Aorta (tissue), 5 donors: ENCODE measurements at regions not wholly inside any gene's neighbourhood (a gene's known extent, or its start where the extent isn't known, plus 50 kb on each side); places are given as distances from the start of the nearest gene placed in this dataset.

ENCODE experiments used
- ATAC-seq: fragments of 200-7000 bp; cut with Tn5 transposase; one replicate; pipeline ENCODE4 v1.9.1; 2022; ENCODE audit warnings: moderate library complexity; ENCODE audit not compliant: low FRiP score
- DNase-seq, 2 donors: peaks; one replicate each; pipeline ENCODE4 v3.0.0-alpha.2; 2020
- H3K27ac ChIP-seq, 2 donors: one replicate each; pipeline ENCODE4 v1.5.1; 2013; ENCODE audit warnings: low read length in 2 of 2, mild to moderate bottlenecking in 2 of 2, moderate library complexity in 2 of 2, control low read depth in 1 of 2, inconsistent platforms in 1 of 2, low read depth in 1 of 2
- H3K27me3 ChIP-seq, 2 donors: one replicate each; pipeline ENCODE4 v1.6.1; 2013; ENCODE audit warnings: control low read depth in 1 of 2, low read length in 1 of 2, mild to moderate bottlenecking in 1 of 2, moderate library complexity in 1 of 2; ENCODE audit not compliant: insufficient read depth in 2 of 2, control insufficient read depth in 1 of 2
- H3K36me3 ChIP-seq, 2 donors: one replicate each; pipeline ENCODE4 v1.6.1; 2013; ENCODE audit warnings: control low read depth in 1 of 2, low read length in 1 of 2, mild to moderate bottlenecking in 1 of 2; ENCODE audit not compliant: insufficient read depth in 2 of 2, control insufficient read depth in 1 of 2
- H3K4me1 ChIP-seq, 2 donors: one replicate each; pipeline ENCODE4 v1.6.1; 2013; ENCODE audit warnings: low read length in 2 of 2, control low read depth in 1 of 2, mild to moderate bottlenecking in 1 of 2, moderate library complexity in 1 of 2; ENCODE audit not compliant: insufficient read depth in 2 of 2, control insufficient read depth in 1 of 2
- H3K4me3 ChIP-seq, 2 donors: one replicate each; pipeline ENCODE4 v1.5.1; 2013; ENCODE audit warnings: low read length in 2 of 2, control low read depth in 1 of 2, mild to moderate bottlenecking in 1 of 2
- H3K9me3 ChIP-seq: one replicate; pipeline ENCODE4 v1.6.1; 2013; ENCODE audit warnings: mild to moderate bottlenecking, low read length; ENCODE audit not compliant: control insufficient read depth
- WGBS, 2 donors: extraction: QIAGEN DNeasy Blood & Tissue Kit; methylation state at CpG; one replicate each; pipeline ENCODE4 v1.1.7; 2013; 5-methylcytosine and 5-hydroxymethylcytosine counted together
- intact Hi-C, 2 donors: fragments of 100-400 bp; cut with DNase I; formaldehyde crosslinking; loops; one replicate each; pipeline versions ENCODE4 v1.14.2 to v1.15.0; 2022
- donor health status: healthy with polysubstance abuse.
- donor health status: Bipolar disorder and iron deficiency.
- donor health status: DM: no; HTN: no; CAD: no.
- donor health status: DM: no; HTN: no; CAD: no.
- donor health status: DM: yes; HTN: yes; CAD: no.

DNA sequence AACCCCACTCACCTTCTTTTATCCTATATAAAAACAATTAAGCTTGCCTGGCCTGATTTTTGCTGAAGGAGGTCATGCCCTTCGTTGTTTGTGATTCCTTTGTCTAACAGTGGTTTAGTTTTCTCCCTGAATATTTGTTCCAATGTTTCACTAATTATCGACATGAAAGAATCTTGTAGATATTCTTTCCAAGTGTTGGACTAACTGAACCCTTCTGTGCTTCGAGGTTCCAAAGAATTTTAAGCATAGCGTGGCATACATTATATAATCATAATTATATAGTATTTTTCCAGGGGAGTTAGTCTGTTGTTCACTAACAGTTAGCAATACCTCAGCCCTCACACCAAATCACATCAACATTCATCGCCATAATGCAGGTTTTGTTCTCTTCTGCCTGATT is 418.9 kb upstream of the ADGRL2 start:
- Histone ChIP-seq H3K27me3 (no peaks in the 10 kb centered on the region), H3K4me3 (no peak overlapping the region), H3K9me3 (no peaks in the 10 kb centered on the region), H3K36me3 (no peaks in the 10 kb centered on the region), H3K27ac (no peak overlapping the region), H3K4me1 (no peaks in the 10 kb centered on the region)
- no peak for DNase-seq
- intact Hi-C loops, result no loop called here
- WGBS, 2 donors, result 93% methylated on average over 5 of the region's 5 CpGs
- no peak for ATAC-seq

DNA sequence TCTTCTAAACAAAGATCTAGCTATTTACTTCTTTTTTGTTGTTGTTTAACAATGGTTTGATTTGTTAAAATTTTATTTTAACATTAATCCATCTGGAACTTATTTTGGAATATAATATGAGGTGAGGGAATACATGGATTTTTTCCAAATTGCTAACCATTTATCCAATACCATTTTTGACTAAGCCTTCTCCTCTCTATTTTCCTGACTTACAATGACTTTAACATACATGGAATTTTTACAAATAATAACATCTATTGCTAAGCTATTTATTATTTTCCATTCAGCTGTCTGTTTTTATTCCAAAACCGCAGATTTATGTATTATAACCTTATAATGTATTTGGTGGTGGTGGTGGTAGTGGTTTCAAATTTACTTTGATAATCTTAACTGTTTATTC is 420.3 kb upstream of the ADGRL2 start:
- no peak for ATAC-seq
- WGBS, 2 donors, result 97 to 100% methylated on average over 1 of the region's 1 CpG
- H3K36me3 ChIP-seq, result no peaks in the 10 kb centered on the region

DNA sequence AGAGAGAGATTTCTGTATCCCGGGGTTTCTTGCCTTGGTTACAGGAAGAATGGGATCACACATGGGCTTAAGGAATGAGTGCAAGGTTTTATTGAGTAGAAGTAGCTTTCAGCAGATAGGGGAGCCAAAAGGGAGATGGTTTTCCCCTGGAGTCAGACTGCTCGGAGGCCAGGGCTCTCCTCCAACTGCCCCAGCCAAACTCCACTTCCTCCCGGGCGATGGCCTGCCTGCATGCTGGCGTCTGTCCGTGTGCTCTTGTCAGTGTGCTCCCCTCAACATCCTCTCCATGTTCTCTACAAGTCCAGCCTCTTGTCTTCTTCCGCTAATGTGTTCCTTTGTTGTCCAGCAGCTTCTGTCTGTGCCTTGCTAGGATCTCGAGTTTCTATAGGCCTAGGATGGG is 421.3 kb upstream of the ADGRL2 start:
- no peaks in the 10 kb centered on the region for H3K36me3 ChIP-seq
- intact Hi-C loops, result no loop called here
- no peak for ATAC-seq
- DNase-seq, result no peak
- 65 to 70% methylated on average over 8 of the region's 8 CpGs for WGBS, 2 donors
- no peaks in the 10 kb centered on the region for H3K27me3 ChIP-seq
- no peak overlapping the region for H3K27ac ChIP-seq
- H3K4me1 ChIP-seq, result peaks cover 0 to 3% of the 10 kb centered on the region in 2 donors
- H3K9me3 ChIP-seq, result no peaks in the 10 kb centered on the region
- H3K4me3 ChIP-seq, result no peak overlapping the region

More for the DNA sequence above, 420.3 kb upstream of the ADGRL2 start:
- Histone ChIP-seq H3K27me3 (no peaks in the 10 kb centered on the region), H3K4me3 (no peak overlapping the region), H3K4me1 (peaks cover 0 to 3% of the 10 kb centered on the region in 2 donors), H3K9me3 (no peaks in the 10 kb centered on the region), H3K27ac (no peak overlapping the region)
- intact Hi-C loops, result no loop called here
- DNase-seq, result no peak

DNA sequence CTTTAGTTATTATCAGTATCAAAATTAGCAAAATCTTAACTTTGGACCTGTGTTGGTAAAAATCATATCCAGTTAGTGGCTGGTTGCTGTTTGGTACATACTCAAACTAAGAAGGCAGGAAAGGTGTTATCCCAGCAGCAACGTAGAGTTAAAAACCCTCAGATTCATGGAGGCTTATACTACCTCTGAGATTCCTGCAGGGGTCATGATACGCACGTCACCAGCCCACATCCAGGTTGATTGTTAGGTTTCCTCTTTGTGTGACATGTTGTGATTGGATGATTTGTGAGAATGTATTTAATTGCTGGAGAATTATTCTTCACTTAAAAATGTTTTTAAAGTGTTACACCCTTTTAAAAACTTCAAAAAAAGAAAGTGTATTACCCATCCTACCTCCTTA is 423.3 kb upstream of the ADGRL2 start:
- Histone ChIP-seq H3K27ac (no peak overlapping the region), H3K4me3 (no peak overlapping the region), H3K27me3 (no peaks in the 10 kb centered on the region), H3K36me3 (no peaks in the 10 kb centered on the region), H3K4me1 (peaks cover 0 to 3% of the 10 kb centered on the region in 2 donors), H3K9me3 (no peaks in the 10 kb centered on the region)
- intact Hi-C loops, result no loop called here
- ATAC-seq, result no peak
- DNase-seq, result no peak
- WGBS, 2 donors, result 85 to 89% methylated on average over 3 of the region's 3 CpGs

DNA sequence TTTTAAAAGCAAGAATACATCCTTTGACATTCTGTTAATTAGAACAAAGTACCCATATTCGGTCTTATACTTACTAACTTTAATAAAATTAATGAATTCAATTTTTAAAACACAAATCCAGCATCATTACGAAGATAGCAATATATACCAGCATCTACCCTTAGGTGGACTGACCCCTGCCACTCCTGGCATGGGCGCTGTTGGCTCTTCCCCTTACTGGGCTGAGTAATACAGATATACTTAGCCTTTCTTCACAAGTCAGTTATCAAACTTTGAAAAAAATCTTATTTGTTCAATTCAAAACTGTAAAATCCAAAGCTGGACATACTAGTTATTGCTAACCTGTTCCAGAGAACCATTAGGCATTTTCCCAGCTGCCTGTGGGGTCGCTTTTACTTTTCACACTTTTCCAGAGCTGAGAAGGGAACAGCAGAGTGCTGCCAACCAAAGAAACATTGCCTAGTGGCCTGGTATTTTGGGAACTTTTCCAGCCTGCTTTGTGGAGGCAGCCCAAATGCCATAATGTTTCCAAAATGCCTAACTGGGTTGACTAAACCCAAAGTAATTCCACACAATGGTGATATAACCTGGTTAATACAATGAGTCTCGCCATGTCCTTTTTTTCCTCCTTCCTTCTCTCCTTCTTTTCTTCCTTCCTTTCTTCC is 424.7 kb upstream of the ADGRL2 start:
- no peak for DNase-seq
- H3K36me3 ChIP-seq, result no peaks in the 10 kb centered on the region
- no peak for ATAC-seq
- peaks cover 0 to 3% of the 10 kb centered on the region in 2 donors for H3K4me1 ChIP-seq
- intact Hi-C loops, result no loop called here
- no peaks in the 10 kb centered on the region for H3K27me3 ChIP-seq
- no peak overlapping the region for H3K27ac ChIP-seq
- H3K9me3 ChIP-seq, result no peaks in the 10 kb centered on the region
- WGBS, 2 donors, result 66 to 67% methylated on average over 5 of the region's 5 CpGs
- no peak overlapping the region for H3K4me3 ChIP-seq

DNA sequence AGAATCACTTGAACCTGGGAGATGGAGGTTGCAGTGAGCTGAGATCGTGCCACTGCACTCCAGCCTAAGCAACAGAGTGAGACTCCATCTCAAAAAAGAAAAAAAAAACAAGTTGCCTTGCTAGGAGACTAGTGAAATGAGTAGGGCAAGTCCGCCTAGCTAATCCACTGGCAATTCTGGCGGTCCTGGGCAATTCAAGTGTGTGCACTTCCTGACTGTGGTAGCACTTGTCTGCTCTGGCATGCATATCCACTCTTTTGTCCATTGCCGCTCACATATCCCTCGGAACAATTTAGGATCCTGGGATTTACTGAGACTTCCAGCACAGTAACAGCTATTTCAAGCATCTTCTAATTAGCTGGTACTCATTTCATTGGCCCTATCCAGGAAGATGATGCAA is 426.3 kb upstream of the ADGRL2 start:
- H3K27ac ChIP-seq, result no peak overlapping the region
- no peaks in the 10 kb centered on the region for H3K9me3 ChIP-seq
- no peak overlapping the region for H3K4me3 ChIP-seq
- H3K36me3 ChIP-seq, result no peaks in the 10 kb centered on the region
- no peak for DNase-seq
- intact Hi-C loops, result no loop called here
- peaks cover 2 to 3% of the 10 kb centered on the region in 2 donors for H3K4me1 ChIP-seq
- H3K27me3 ChIP-seq, result no peaks in the 10 kb centered on the region
- 98 to 99% methylated on average over 4 to 5 of the region's 5 CpGs for WGBS, 2 donors
- ATAC-seq, result no peak

DNA sequence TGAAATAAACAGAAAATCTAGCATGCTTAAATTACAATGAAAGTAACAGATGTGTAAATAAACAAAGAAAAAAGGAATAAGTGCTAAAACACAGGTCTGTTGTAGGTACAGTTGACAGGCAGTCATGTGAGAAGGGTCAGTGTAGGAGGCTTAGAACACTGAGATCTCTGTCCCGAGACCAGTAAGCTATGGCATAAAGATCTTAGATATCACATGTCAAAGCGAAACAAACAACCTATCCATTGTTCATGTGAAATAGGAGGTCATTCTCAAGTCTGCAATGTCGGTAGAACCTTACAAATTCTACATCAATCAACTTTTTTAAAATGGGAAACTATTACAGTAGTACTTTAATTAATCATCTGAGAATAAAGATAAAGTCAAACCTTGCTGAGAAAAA is 428.9 kb upstream of the ADGRL2 start:
- no peaks in the 10 kb centered on the region for H3K27me3 ChIP-seq
- no peaks in the 10 kb centered on the region for H3K36me3 ChIP-seq
- WGBS, 2 donors, result 87 to 92% methylated on average over 3 of the region's 3 CpGs
- H3K9me3 ChIP-seq, result no peaks in the 10 kb centered on the region
- no peak overlapping the region for H3K4me3 ChIP-seq
- DNase-seq (no peak), ATAC-seq (no peak)
- intact Hi-C loops, result no loop called here
- H3K4me1 ChIP-seq, result peaks cover 2 to 3% of the 10 kb centered on the region in 2 donors
- H3K27ac ChIP-seq, result no peak overlapping the region

DNA sequence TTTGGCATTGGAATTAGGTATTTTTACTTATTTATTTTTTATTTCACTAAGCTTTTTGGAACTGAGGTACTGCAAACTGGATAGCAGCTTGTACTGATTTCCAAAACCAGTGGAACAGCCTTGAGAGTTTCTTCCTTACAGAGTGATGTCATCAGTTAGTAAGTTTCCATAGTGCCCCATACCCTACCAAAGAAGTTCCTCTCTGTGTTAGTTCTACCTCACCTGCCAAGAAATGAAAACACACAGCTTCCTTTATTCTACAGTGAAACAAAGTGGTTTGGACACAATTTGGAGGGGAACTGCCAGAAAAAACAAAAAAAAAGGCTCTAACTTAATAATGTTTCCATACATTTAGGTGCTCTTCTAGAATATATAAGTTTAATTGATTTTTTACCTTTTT is 430.9 kb upstream of the ADGRL2 start:
- Histone ChIP-seq H3K36me3 (no peaks in the 10 kb centered on the region), H3K27ac (no peak overlapping the region), H3K9me3 (no peaks in the 10 kb centered on the region), H3K4me1 (peaks cover 0 to 2% of the 10 kb centered on the region in 2 donors), H3K27me3 (no peaks in the 10 kb centered on the region), H3K4me3 (no peak overlapping the region)
- DNase-seq (no peak), ATAC-seq (no peak)
- intact Hi-C loops, result no loop called here

DNA sequence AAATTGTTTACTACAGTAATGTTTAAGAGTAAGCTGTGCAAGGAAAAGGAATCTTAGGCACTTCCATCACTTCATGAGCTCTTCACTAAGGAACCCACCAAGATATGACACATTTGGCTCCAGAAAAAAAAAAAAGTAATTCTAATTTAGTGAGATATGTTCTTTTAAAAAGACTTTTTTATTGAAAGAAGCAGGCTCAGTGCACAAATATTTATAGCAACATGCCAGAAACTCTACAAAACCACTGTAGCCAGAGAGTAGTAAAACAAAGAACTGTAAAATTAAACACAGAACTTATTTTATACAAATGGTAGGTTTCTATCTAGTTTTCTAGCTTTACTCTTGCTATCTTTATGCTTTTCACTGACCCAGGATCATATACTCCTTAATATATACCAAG is 434.6 kb upstream of the ADGRL2 start:
- peaks cover 0 to 2% of the 10 kb centered on the region in 2 donors for H3K4me1 ChIP-seq
- H3K9me3 ChIP-seq, result no peaks in the 10 kb centered on the region
- intact Hi-C loops, result no loop called here
- H3K36me3 ChIP-seq, result no peaks in the 10 kb centered on the region
- no peak overlapping the region for H3K4me3 ChIP-seq
- no peak for ATAC-seq
- no peaks in the 10 kb centered on the region for H3K27me3 ChIP-seq
- H3K27ac ChIP-seq, result no peak overlapping the region
- no peak for DNase-seq
